Ovary (tissue), 3 donors: ENCODE measurements at regions not wholly inside any gene's neighbourhood (a gene's known extent, or its start where the extent isn't known, plus 50 kb on each side); places are given as distances from the start of the nearest gene placed in this dataset.

Experiments used
- CTCF ChIP-seq, 3 donors: fragments of 450-650 bp in 2 of 3; fragments of 200-600 bp in 1 of 3; IDR thresholded peaks; one replicate each; pipeline versions ENCODE4 v1.5.1 to v1.8.0; 2016 to 2022; ENCODE audit warnings: antibody characterized with exemption in 3 of 3, mild to moderate bottlenecking in 1 of 3
- EP300 ChIP-seq: sonication (generic); formaldehyde crosslinking; IDR thresholded peaks from one replicate; pipeline ENCODE4 v1.6.1; 2017; ENCODE audit warnings: antibody characterized with exemption
- POLR2A ChIP-seq: fragments of 450-650 bp; IDR thresholded peaks from one replicate; pipeline ENCODE4 v1.6.1; 2017; ENCODE audit warnings: antibody characterized with exemption, mild to moderate bottlenecking, moderate library complexity
- donor health status: DM: no; HTN: no; CAD: no.

- no peak for TF ChIP-seq CTCF (IDR thresholded peaks at IDR 0.05)
- no peak for TF ChIP-seq EP300
- no peak for TF ChIP-seq POLR2A
Observed at GRCh38 chr16:85491798-85492294, 121.3 kb upstream of the GSE1 start.
